GM18873 (cell line): ENCODE measurements at regions not wholly inside any gene's neighbourhood (a gene's known extent, or its start where the extent isn't known, plus 50 kb on each side); places are given as distances from the start of the nearest gene placed in this dataset.
"Not testable (repeated sequence)": the region's sequence is repeated elsewhere in the genome, so short reads cannot be mapped to it uniquely, and the experiment has no call there.

Experiments
- ATAC-seq: cut with Tn5 transposase; IDR thresholded peaks from one replicate; pipeline ENCODE4 v1.9.1; 2021; ENCODE audit warnings: mild to moderate bottlenecking, moderate library complexity, moderate number of reproducible peaks; ENCODE audit not compliant: unreplicated experiment, low FRiP score

GRCh38 chr1:113291777-113292602, 98.3 kb upstream of the MAGI3 start:
- ATAC-seq, result no peak

GRCh38 chr1:113292603-113293255, 97.6 kb upstream of the MAGI3 start:
- no peak for ATAC-seq

GRCh38 chr1:113293256-113293626, 97.1 kb upstream of the MAGI3 start:
- ATAC-seq, result no peak

GRCh38 chr1:113297749-113298148, 92.6 kb upstream of the MAGI3 start:
- ATAC-seq, result no peak

- no peak for ATAC-seq
These were observed 91.4 kb upstream of the MAGI3 start for GRCh38 chr1:113298941-113299340.

GRCh38 chr1:113302636-113303035, 87.7 kb upstream of the MAGI3 start:
- no peak for ATAC-seq

- no peak for ATAC-seq
These were observed 87.0 kb upstream of the MAGI3 start for GRCh38 chr1:113303267-113303666.

GRCh38 chr1:113305029-113305428, 85.3 kb upstream of the MAGI3 start:
- not testable (repeated sequence) for ATAC-seq

- ATAC-seq, result no peak
These were observed 82.4 kb upstream of the MAGI3 start for GRCh38 chr1:113307771-113308445.

GRCh38 chr1:113312651-113313050, 77.7 kb upstream of the MAGI3 start:
- ATAC-seq, result not testable (repeated sequence)

GRCh38 chr1:113314600-113314999, 75.7 kb upstream of the MAGI3 start:
- ATAC-seq, result no peak

GRCh38 chr1:113320272-113320671, 70.0 kb upstream of the MAGI3 start:
- ATAC-seq, result no peak

GRCh38 chr1:113320972-113321680, 69.2 kb upstream of the MAGI3 start:
- ATAC-seq, result no peak

GRCh38 chr1:113321771-113322387, 68.4 kb upstream of the MAGI3 start:
- ATAC-seq, result no peak

- ATAC-seq, result no peak
These were observed 67.9 kb upstream of the MAGI3 start for GRCh38 chr1:113322439-113322838.

- no peak for ATAC-seq
These were observed 65.3 kb upstream of the MAGI3 start for GRCh38 chr1:113325022-113325421.

- ATAC-seq, result no peak
These were observed 63.3 kb upstream of the MAGI3 start for GRCh38 chr1:113326976-113327375.

- no peak for ATAC-seq
These were observed 57.3 kb upstream of the MAGI3 start for GRCh38 chr1:113333056-113333455.

- ATAC-seq, result no peak
These were observed 50.3 kb upstream of the MAGI3 start for GRCh38 chr1:113340038-113340437.
